HuH-7 (cell line): ENCODE measurements at regions not wholly inside any gene's neighbourhood (a gene's known extent, or its start where the extent isn't known, plus 50 kb on each side); places are given as distances from the start of the nearest gene placed in this dataset.
A peak's percentile ranks its signal among the peaks of the same experiment; 100 is the strongest.

ENCODE experiments used
- DNase-seq: peaks from one replicate; pipeline ENCODE4 v3.0.0; 2011; ENCODE audit warnings: low spot score

DNA sequence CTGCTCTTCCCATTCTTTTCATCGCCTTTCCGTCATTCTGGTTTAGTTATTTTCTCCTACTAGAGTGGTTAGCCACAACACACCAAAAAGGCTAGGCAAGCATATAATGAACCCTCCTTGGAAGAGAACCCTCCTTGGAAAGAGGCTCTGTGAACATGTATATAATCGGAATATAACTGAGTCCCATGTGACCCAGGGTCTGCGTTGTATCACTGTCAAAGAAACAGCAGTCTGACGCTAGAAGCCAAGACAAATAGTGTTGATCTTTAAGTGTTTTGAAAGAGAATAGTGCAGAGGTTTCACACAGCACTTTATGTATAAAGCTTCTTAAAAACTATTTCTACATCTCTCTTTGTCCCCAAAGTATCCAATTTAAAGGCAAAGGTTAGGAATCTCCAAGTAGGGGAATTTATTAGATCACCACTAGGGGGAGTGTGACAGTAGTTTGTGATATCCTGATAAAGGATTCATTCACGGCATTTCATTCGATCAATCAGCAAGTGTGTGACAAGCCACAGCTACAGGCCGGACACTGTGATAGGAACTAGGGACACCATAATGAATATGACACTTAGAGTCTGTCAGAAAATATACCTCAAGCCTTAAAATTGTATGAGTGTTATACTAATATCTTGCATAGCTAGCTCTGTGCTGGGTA is 395.3 kb downstream of the CD109 start:
- peak; percentile 26 for DNase-seq

- no peak for DNase-seq
Measured at GRCh38 chr6:74087899-74088298, 391.9 kb downstream of the CD109 start.

DNA sequence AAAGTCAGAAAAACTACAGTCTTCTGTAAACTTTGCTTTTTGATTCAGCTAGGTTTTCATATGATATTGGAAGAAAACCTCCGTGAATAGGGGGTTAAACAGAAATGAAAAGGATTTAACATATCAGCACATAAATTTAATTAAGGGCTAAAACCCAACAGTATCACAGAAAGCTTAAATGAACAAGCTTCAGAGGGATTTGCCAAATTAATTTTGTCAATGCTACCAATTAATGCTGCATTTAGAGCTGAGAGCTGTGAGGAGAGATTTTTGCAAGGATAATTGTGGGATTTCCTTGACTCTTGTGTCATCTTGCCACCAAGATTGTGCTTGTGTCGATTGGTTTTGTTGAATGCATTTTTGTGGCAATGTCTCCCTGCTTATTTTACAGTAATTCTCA is 379.9 kb downstream of the CD109 start:
- DNase-seq: no peak

GRCh38 chr6:74075323-74075722 is 379.3 kb downstream of the CD109 start:
- no peak for DNase-seq

DNA sequence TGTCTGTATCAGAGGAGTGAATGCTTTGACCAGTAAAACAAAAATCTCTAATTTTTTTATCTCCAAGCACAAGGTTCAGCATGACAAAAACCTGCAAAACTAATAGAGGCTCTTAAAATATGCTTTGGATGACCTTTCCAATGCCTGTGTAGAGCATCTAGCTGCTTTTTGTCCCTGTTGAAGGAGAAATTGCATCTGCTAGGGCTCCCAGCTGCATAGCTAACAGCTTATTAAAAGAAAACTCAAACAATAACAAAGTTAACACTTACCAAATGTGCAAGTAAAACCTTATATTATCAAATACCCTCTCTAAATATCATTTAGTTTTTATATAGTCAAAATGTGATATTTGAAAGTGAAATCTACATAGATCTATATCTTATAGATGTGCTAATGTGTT is 378.6 kb downstream of the CD109 start:
- DNase-seq: no peak

DNA sequence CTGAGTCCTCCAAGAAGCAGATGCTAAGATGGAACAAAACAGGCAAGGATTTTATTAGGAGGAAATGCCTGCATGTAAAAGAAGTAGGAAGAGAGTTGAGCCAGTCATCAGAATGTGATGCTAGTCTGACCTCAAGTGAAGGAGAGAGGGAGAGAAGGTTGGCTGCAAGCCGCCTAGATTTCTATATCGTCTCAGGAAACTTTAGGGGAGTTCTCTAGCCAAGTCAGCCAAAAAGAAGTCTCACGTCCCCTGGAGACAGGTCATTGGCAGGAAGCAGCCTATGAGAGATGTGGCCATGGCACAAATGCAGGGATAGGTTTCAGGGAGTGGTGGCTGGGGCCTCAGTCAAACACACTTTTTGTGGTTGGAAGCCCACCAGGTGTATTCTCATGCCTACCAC is 378.0 kb downstream of the CD109 start:
- DNase-seq: no peak

DNA sequence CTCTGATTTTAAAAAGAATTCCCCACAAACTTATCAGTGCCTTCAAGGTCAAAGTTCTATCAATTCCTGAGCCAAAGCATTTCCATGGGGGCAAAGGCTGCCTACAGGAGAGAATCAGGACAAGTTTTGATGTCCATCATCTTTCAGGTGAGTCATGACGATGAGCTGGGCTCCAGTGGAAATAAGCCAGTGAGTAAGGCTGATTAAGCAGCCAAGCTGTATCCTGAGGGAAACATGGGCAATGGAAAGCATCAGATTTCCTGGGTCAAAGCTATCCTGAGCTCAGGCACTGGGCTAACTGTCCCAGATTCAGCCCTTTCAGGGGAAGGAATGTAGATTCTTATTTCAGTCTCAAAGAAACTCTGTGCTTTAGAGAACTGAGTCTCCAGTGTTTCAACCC is 377.4 kb downstream of the CD109 start:
- DNase-seq: no peak

DNA sequence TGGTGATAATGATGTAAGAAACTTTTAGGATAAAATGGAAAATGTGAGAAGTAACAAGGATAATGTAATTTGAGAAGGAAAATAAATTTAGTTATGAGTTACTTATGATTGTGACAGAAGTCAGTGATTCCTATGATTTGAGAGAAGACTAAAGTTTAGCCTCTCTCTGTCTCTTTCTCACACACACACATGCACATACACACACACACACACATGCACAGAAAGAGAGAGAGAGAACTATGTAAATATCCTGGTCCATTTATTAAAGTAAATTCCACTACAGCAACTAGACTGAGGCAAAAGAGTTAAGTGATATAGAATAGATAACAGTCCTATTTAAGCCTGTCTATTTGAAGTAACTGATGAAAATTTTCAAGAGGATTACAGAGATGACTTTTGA is 375.2 kb downstream of the CD109 start:
- no peak for DNase-seq

DNA sequence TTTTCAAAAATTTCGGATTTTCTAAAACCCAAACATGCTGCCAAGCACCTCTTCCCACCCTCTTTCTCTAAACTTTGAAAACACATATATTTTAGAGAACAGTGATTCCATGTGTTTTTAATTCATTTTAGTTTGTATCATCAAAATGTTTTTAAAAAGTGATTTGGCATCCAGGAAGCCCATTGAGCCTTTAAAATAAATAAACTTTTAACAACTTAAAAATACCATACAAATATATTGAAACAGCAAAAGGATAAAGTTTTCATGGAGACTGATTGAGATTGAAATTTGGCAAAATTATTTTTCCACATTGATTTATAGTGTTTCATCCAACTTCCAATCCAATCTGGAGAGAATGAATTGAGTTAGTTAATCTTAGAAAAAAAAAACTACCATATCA is 374.7 kb downstream of the CD109 start:
- no peak for DNase-seq

DNA sequence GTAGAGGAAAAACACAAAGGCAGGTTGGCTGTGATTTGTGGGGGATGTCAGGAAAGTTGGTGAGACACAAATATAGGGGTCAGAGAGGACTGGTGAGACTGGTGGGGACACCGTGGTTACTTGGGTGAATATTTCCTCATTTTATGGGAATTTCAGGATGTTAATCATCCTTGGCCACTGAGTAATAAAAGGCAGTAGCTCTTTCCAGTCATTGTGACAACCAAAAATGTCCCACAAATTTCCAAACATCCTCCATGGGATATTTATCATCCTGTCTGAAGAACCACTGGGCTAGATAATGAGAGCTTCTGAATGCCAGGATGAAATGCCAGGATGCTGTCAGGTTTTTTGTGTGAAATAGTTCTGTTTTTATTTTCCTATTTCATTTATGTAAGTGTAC is 374.1 kb downstream of the CD109 start:
- DNase-seq: no peak

DNA sequence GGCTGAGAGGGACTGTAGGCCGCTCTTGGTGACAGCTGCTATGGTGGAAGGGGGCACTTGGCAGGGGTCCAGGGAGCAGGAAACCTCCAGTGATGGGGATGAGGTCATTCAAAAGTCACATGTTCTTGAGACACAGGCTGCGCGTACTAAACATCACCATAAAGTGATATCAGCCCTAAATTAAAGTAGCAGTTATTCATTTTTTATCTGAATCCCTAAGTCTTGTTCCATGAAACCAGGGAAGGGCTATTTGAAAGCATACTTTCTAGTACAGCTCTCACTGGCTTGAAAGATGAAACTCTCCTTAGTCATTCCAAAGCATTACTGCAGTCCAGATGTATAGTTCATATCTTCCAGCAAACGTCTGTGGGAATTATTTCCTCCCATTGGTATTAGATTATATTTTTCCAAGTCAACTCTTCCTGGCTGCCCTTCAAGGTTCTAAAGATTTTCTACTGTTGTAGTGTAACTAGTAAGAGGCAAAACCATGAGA is 373.1 kb downstream of the CD109 start:
- DNase-seq: no peak

DNA sequence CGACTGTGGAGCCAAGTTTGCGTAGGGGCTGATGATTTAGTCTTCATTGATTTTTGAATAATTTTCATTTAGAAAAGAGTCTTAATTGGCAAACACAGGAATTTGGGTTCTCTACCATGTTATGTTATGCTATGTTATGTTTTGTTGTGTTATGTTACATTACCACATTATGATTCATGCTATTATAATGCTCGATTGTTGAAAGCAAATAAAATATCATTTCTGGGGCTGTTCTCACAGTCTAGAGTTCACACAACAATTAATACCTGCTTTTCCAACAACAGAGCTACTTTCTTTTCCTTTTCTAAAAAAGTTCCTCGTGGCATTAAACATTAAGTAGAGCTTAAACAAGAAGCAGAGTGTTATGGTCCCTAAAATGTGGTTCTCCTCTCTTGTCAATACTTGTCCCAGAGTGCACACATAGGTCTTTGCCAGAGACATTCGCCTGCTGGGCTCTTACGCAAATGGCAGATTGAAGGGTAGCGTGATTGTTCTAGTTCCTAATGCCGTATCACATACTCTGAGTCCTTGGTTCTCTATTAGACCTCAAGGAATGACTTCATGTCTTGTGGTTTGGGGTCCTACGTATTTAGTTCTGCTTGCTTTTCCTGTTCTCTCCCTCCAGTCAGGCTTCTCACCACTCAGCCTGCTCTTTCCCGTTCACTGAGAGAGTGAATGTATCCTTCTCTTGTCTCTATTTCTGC is 370.3 kb downstream of the CD109 start:
- no peak for DNase-seq

DNA sequence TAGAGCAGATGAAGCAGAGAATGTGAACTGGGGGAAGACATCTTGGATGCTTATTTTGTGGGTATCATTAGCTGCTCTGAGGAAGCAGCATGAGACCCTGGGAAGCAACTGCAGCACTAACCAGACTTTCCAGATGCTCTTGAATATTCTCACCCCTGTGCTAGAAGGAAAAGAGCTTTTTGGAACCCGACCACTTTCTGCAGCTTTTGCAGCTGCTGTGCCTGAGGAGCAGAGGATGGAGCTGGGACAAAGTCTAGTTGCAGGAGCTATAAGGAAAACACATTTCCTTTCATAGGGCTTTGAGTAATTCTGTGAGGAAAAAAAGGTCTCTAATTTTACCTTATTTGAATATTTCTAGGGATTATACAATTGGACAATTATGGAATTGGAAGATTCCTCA is 369.7 kb downstream of the CD109 start:
- no peak for DNase-seq

- DNase-seq: no peak
Measured at GRCh38 chr6:74063391-74063790, 367.4 kb downstream of the CD109 start.

DNA sequence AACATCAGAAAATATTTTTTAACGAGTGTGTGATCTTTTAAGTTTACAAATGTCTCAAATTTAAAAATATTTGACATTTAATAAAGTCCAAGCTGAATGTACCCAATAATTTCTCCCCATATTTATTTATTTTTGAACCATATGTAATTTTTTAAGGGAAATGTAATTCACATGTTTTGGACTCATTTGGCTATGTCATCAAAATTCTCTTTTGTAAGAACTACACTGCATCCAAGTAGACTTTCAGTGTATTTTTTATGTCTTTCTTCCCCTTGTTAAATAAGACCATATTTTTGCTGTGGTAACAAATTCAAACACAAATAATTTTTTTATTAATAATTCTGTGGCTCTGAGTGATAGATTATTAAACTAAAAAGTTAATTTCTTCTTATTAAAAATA is 365.2 kb downstream of the CD109 start:
- DNase-seq: no peak

DNA sequence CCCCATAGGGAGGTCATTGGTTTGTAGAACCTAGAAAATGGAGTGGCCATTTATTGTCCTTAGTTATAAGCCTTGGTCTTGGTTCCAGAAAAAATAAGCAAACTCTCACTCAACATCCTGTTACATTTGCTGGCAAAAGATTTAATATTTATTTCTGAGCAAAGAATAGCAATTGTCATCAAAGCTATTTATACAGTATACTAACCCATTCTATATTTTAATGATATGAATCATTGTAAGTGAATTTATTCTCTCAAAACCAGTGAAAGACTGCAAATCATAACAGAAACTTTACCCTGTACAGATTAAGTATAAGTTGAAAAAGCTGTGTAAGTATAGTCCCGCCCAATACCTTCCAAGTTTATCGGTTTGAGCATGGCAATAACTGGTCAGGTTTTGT is 364.4 kb downstream of the CD109 start:
- no peak for DNase-seq

GRCh38 chr6:74058606-74059005 is 362.6 kb downstream of the CD109 start:
- no peak for DNase-seq

GRCh38 chr6:74057326-74057725 is 361.3 kb downstream of the CD109 start:
- DNase-seq: no peak

DNA sequence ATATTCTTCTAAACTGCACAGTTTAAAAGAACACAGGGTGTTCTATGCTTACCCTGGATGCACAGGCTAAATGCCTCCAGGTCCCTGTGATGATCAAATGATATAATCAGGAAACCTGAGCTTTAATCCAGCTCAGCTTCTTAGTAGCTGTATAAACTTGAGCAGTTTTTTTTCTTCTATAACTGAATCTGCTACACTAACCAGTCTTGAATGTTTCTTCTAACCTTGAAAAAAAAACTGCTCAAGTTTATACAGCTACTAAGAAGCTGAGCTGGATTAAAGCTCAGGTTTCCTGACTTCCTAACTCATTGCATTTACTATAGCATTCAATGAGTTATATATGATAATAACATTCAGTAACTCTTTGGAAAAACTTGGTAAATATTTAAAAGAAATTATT is 358.2 kb downstream of the CD109 start:
- DNase-seq: no peak

GRCh38 chr6:74050921-74051320 is 354.9 kb downstream of the CD109 start:
- DNase-seq: peak; percentile 18

DNA sequence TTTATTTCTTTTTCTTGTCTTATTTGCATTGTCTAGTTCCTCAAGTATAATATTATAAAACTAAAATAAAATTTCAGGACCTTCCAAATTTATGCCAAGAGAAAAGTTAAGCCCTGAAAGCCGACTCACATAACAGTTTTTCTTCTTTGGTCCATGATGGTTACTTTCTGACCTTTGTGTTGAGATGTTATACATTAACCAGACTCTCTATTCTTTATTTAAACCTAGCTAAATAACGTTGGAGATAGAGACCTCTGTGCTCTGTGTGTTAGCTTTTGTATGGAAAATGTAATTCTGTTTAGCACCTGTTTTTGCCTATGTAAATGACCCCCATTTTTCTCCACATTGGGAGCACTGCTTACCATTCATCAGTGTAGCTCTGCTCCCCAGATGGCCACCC is 352.4 kb downstream of the CD109 start:
- no peak for DNase-seq

- no peak for DNase-seq
Measured at GRCh38 chr6:74044417-74045096, 348.6 kb downstream of the CD109 start.

GRCh38 chr6:74041420-74041819 is 345.4 kb downstream of the CD109 start:
- DNase-seq: no peak
